Calu3 (cell line): ENCODE measurements at regions not wholly inside any gene's neighbourhood (a gene's known extent, or its start where the extent isn't known, plus 50 kb on each side); places are given as distances from the start of the nearest gene placed in this dataset.

Experiments used
- BruUV-seq: library from RNA; stranded (reverse); fragments of 400-500 nt; replicated peaks from 2 replicates; lab custom pipeline; 2021; lab: Mats Ljungman, UMichigan
- CTCF ChIA-PET: fragments of 300-600 bp; sonication (Branson Sonifier 250); formaldehyde crosslinking; loops from one replicate; lab custom pipeline; 2022; ENCODE audit warnings: antibody characterized with exemption; lab: Charles Lee
- DNase-seq: peaks from one replicate; pipeline ENCODE4 v3.0.0; 2022
- H3K27ac Mint-ChIP-seq: one replicate; pipeline ENCODE4 v1.8.0; 2022; ENCODE audit warnings: mixed read lengths; ENCODE audit not compliant: unreplicated experiment
- H3K27me3 Mint-ChIP-seq: one replicate; pipeline ENCODE4 v1.8.0; 2022; ENCODE audit warnings: mixed read lengths; ENCODE audit not compliant: unreplicated experiment
- H3K36me3 Mint-ChIP-seq: one replicate; pipeline ENCODE4 v1.8.0; 2022; ENCODE audit warnings: mild to moderate bottlenecking, moderate library complexity, mixed read lengths; ENCODE audit not compliant: insufficient read depth, unreplicated experiment
- H3K4me1 Mint-ChIP-seq: one replicate; pipeline ENCODE4 v1.8.0; 2022; ENCODE audit warnings: mild to moderate bottlenecking, low read depth, mixed read lengths; ENCODE audit not compliant: unreplicated experiment
- H3K4me3 Mint-ChIP-seq: one replicate; pipeline ENCODE4 v1.8.0; 2022; ENCODE audit warnings: mild to moderate bottlenecking, low read depth, moderate library complexity, mixed read lengths; ENCODE audit not compliant: unreplicated experiment
- H3K9me3 Mint-ChIP-seq: one replicate; pipeline ENCODE4 v1.8.0; 2022; ENCODE audit warnings: low read depth, mixed read lengths; ENCODE audit not compliant: unreplicated experiment
- intact Hi-C: fragments of 100-400 bp; cut with micrococcal nuclease; formaldehyde crosslinking; loops from one replicate; pipeline ENCODE4 v1.10.0; 2022; ENCODE audit not compliant: unreplicated experiment
- TF ChIP-seq, protein P1 (sequence below): fragments of 200-600 bp; IDR thresholded peaks from one replicate; pipeline ENCODE4 v1.8.0; 2022; ENCODE audit warnings: antibody characterized with exemption; ENCODE audit not compliant: unreplicated experiment

- Mint-ChIP-seq H3K9me3 (no peaks in the 10 kb centered on the region), H3K27me3 (no peaks in the 10 kb centered on the region), H3K4me3 (no peak overlapping the region), H3K36me3 (no peaks in the 10 kb centered on the region), H3K4me1 (peaks cover 31% of the 10 kb centered on the region), H3K27ac (no peak overlapping the region)
- CTCF ChIA-PET = no interaction called here
- no TSS peak for BruUV-seq
- intact Hi-C loops = no loop called here
- DNase-seq = no peak
- TF ChIP-seq, protein P1, sequence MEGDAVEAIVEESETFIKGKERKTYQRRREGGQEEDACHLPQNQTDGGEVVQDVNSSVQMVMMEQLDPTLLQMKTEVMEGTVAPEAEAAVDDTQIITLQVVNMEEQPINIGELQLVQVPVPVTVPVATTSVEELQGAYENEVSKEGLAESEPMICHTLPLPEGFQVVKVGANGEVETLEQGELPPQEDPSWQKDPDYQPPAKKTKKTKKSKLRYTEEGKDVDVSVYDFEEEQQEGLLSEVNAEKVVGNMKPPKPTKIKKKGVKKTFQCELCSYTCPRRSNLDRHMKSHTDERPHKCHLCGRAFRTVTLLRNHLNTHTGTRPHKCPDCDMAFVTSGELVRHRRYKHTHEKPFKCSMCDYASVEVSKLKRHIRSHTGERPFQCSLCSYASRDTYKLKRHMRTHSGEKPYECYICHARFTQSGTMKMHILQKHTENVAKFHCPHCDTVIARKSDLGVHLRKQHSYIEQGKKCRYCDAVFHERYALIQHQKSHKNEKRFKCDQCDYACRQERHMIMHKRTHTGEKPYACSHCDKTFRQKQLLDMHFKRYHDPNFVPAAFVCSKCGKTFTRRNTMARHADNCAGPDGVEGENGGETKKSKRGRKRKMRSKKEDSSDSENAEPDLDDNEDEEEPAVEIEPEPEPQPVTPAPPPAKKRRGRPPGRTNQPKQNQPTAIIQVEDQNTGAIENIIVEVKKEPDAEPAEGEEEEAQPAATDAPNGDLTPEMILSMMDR = no peak
Observed at GRCh38 chr4:81963015-81963762, 410.6 kb downstream of the HNRNPD start.

DNA sequence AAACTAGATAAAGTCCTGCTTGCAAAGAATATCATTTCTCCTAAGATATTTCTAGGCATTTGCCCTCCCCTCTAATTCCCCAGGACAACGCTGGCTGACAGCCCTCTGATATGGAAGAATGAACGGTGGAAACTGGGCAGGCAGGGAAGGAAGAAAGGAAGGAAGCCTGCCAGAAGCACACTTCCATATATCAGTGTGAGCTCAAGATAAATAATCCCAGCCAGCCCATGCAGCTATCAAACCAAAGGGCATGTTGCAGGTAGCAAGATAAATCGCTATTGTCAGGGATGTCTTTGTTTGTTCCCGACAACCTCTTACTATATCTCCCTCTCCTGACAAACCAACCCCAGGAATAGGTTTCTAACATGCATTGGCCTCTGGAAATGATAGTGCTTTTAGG is 412.8 kb downstream of the HNRNPD start:
- no TSS peak for BruUV-seq
- intact Hi-C loops = no loop called here
- CTCF ChIA-PET = no interaction called here
- Mint-ChIP-seq H3K4me1 (peaks cover 25% of the 10 kb centered on the region), H3K9me3 (no peaks in the 10 kb centered on the region), H3K36me3 (no peaks in the 10 kb centered on the region), H3K27ac (no peak overlapping the region), H3K4me3 (no peak overlapping the region), H3K27me3 (no peaks in the 10 kb centered on the region)
- no peak for DNase-seq
- TF ChIP-seq, protein P1 = no peak

GRCh38 chr4:81954271-81954670 is 419.5 kb downstream of the HNRNPD start:
- Mint-ChIP-seq H3K4me3 (peak overlapping the region; percentile 53), H3K4me1 (peaks cover 27% of the 10 kb centered on the region), H3K27ac (peak overlapping the region; percentile 83), H3K36me3 (no peaks in the 10 kb centered on the region), H3K9me3 (no peaks in the 10 kb centered on the region), H3K27me3 (no peaks in the 10 kb centered on the region)
- BruUV-seq = no TSS peak
- TF ChIP-seq, protein P1 = no peak
- intact Hi-C loops = loop anchor here (10.0 kb wide), 1 partner anchor 91 kb away; no protein-coding TSS in a partner anchor
- DNase-seq = peak; percentile 13
- CTCF ChIA-PET = no interaction called here

DNA sequence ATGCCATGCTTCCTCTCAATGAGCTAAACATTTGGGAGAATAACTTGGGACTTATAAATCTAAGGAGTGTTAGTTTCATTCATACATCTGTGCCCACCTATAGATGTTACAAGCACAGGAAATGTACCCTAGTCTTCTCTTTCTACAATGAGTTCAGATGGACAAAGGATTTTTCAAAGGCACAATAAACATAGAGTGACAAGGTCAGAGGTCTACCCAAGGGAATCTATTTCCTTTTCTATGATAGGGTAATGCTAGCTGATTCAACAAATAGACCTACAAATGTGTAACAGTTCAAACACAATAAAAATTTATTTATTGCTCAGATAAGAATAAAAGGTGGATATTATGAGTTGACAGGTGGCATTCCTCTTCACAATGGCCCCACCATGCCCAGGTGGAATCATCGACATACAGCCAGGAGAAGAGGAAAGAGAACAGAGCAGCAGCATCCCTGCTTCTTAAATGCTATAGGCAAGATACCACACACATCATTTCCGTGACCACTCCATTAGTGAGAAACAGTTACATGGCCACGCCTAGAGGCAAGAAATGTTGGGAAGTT is 421.8 kb downstream of the HNRNPD start:
- Mint-ChIP-seq H3K4me3 (no peak overlapping the region), H3K36me3 (no peaks in the 10 kb centered on the region), H3K27ac (no peak overlapping the region), H3K4me1 (peaks cover 27% of the 10 kb centered on the region), H3K27me3 (no peaks in the 10 kb centered on the region), H3K9me3 (no peaks in the 10 kb centered on the region)
- TF ChIP-seq, protein P1 = no peak
- BruUV-seq = no TSS peak
- intact Hi-C loops = loop anchor here (10.0 kb wide), 1 partner anchor 93 kb away; no protein-coding TSS in a partner anchor
- DNase-seq = no peak
- CTCF ChIA-PET = no interaction called here
